Epithelial cell of proximal tubule (primary cell): ENCODE measurements at regions not wholly inside any gene's neighbourhood (a gene's known extent, or its start where the extent isn't known, plus 50 kb on each side); places are given as distances from the start of the nearest gene placed in this dataset.

Experiments
- DNase-seq: peaks from one replicate; pipeline ENCODE4 v3.0.0-alpha.2; 2011; ENCODE audit warnings: low read depth
- H3K4me3 ChIP-seq: 2 replicates; pipeline ENCODE4 v1.5.1; 2011; ENCODE audit warnings: low read depth, mild to moderate bottlenecking, low read length
- CTCF ChIP-seq: conservative IDR thresholded peaks from 2 replicates; pipeline ENCODE4 v1.5.1; 2012; ENCODE audit warnings: low read depth, mild to moderate bottlenecking, low read length

GRCh38 chr16:85510041-85510659, 103.0 kb upstream of the GSE1 start:
- no peak for TF ChIP-seq CTCF
- no peak for DNase-seq
- no peak overlapping the region for H3K4me3 ChIP-seq

- no peak for TF ChIP-seq CTCF
- DNase-seq, result no peak
- no peak overlapping the region for H3K4me3 ChIP-seq
Observed at GRCh38 chr16:85511938-85512807, 100.9 kb upstream of the GSE1 start.

GRCh38 chr16:85512808-85513115, 100.4 kb upstream of the GSE1 start:
- H3K4me3 ChIP-seq, result no peak overlapping the region
- no peak for TF ChIP-seq CTCF
- no peak for DNase-seq

- no peak overlapping the region for H3K4me3 ChIP-seq
- DNase-seq, result no peak
- no peak for TF ChIP-seq CTCF
Observed at GRCh38 chr16:85513180-85513579, 99.9 kb upstream of the GSE1 start.

- no peak for TF ChIP-seq CTCF
- no peak for DNase-seq
- no peak overlapping the region for H3K4me3 ChIP-seq
Observed at GRCh38 chr16:85513649-85514048, 99.5 kb upstream of the GSE1 start.

GRCh38 chr16:85514295-85514597, 98.9 kb upstream of the GSE1 start:
- no peak overlapping the region for H3K4me3 ChIP-seq
- DNase-seq, result no peak
- no peak for TF ChIP-seq CTCF

- H3K4me3 ChIP-seq, result no peak overlapping the region
- peak; percentile 15 for TF ChIP-seq CTCF
- peak; percentile 51 for DNase-seq
Observed at GRCh38 chr16:85514598-85515318, 98.4 kb upstream of the GSE1 start.
